ENCODE measurements at regions not wholly inside any gene's neighbourhood (a gene's known extent, or its start where the extent isn't known, plus 50 kb on each side); places are given as distances from the start of the nearest gene placed in this dataset.

DNA sequence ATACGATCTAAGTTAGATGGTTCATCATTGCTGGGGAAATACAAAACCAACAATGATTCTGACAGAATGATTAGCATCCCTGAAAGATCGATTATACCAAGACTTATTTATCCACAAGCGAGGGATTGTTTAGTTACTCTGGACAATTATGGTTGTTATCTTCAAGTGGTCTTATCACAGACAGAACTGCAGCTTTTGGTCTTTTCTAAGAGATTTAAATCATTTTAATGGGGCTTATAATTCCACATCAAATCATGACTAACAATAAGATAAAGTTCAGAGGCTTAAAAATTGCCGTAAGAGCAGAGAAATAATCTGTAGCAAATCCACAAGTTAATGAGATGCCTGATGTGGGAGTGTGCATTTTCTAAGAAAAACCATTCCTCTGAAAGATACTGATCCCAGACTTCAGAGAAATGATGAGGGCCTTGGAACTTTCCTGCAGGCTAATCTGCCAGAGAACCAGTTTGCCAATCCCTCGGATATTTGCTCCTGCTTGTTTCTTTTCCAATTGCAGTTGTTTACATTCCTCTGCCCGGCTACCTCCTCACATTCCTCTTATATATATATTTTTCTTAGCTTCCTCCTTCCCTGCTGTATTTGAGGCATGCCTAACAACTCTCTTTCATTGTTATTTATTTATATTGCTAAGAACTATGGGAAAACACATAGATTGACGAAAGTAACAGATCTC, 134.8 kb downstream of the BACH1 start:
- TF ChIP-seq, protein P1, sequence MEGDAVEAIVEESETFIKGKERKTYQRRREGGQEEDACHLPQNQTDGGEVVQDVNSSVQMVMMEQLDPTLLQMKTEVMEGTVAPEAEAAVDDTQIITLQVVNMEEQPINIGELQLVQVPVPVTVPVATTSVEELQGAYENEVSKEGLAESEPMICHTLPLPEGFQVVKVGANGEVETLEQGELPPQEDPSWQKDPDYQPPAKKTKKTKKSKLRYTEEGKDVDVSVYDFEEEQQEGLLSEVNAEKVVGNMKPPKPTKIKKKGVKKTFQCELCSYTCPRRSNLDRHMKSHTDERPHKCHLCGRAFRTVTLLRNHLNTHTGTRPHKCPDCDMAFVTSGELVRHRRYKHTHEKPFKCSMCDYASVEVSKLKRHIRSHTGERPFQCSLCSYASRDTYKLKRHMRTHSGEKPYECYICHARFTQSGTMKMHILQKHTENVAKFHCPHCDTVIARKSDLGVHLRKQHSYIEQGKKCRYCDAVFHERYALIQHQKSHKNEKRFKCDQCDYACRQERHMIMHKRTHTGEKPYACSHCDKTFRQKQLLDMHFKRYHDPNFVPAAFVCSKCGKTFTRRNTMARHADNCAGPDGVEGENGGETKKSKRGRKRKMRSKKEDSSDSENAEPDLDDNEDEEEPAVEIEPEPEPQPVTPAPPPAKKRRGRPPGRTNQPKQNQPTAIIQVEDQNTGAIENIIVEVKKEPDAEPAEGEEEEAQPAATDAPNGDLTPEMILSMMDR (IDR thresholded peaks at IDR 0.05): no peak
- TF ChIP-seq SIN3A (IDR thresholded peaks at IDR 0.05; ENCODE audit: borderline replicate concordance, insufficient read depth, low read depth, low read length) (no peak), POLR2AphosphoS5 (IDR thresholded peaks at IDR 0.05; ENCODE audit: low read depth, low read length) (no peak), TCF7L2 (IDR thresholded peaks at IDR 0.05; ENCODE audit: low read depth, low read length) (no peak)
- TF ChIP-seq, protein P2, sequence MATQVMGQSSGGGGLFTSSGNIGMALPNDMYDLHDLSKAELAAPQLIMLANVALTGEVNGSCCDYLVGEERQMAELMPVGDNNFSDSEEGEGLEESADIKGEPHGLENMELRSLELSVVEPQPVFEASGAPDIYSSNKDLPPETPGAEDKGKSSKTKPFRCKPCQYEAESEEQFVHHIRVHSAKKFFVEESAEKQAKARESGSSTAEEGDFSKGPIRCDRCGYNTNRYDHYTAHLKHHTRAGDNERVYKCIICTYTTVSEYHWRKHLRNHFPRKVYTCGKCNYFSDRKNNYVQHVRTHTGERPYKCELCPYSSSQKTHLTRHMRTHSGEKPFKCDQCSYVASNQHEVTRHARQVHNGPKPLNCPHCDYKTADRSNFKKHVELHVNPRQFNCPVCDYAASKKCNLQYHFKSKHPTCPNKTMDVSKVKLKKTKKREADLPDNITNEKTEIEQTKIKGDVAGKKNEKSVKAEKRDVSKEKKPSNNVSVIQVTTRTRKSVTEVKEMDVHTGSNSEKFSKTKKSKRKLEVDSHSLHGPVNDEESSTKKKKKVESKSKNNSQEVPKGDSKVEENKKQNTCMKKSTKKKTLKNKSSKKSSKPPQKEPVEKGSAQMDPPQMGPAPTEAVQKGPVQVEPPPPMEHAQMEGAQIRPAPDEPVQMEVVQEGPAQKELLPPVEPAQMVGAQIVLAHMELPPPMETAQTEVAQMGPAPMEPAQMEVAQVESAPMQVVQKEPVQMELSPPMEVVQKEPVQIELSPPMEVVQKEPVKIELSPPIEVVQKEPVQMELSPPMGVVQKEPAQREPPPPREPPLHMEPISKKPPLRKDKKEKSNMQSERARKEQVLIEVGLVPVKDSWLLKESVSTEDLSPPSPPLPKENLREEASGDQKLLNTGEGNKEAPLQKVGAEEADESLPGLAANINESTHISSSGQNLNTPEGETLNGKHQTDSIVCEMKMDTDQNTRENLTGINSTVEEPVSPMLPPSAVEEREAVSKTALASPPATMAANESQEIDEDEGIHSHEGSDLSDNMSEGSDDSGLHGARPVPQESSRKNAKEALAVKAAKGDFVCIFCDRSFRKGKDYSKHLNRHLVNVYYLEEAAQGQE (IDR thresholded peaks at IDR 0.05; ENCODE audit: insufficient read depth in 1 of 2, low read depth in 2 of 2, low read length in 1 of 2): no peak

Measured in Panc1 (cell line).